Activated T-helper 2 cell treated with anti-CD3 and anti-CD28 coated beads, Interferon-gamma antibody, Interleukin-2, Interleukin-4, amounts not matched to agents 10 μg/mL and 5 μg/mL and 100 μg/mL, durations not matched to agents 14 hours and 24 hours and 36 hours (primary cell): ENCODE measurements at regions not wholly inside any gene's neighbourhood (a gene's known extent, or its start where the extent isn't known, plus 50 kb on each side); places are given as distances from the start of the nearest gene placed in this dataset.
"Not testable (repeated sequence)": the region's sequence is repeated elsewhere in the genome, so short reads cannot be mapped to it uniquely, and the experiment has no call there.

Source experiments
- DNase-seq: peaks from one replicate; pipeline ENCODE4 v3.0.0; 2021; ENCODE audit warnings: low spot score
- H3K27ac Mint-ChIP-seq: one replicate; pipeline ENCODE4 v1.8.0; 2021; ENCODE audit warnings: mixed read lengths
- H3K27me3 Mint-ChIP-seq: one replicate; pipeline ENCODE4 v1.8.0; 2021; ENCODE audit warnings: low read depth, mixed read lengths
- H3K36me3 Mint-ChIP-seq: one replicate; pipeline ENCODE4 v1.8.0; 2021; ENCODE audit warnings: low read depth, mixed read lengths
- H3K4me1 Mint-ChIP-seq: one replicate; pipeline ENCODE4 v1.8.0; 2021; ENCODE audit warnings: low read depth, mixed read lengths
- H3K4me3 Mint-ChIP-seq: one replicate; pipeline ENCODE4 v1.8.0; 2021; ENCODE audit warnings: low read depth, mild to moderate bottlenecking, moderate library complexity, mixed read lengths
- H3K9me3 Mint-ChIP-seq: one replicate; pipeline ENCODE4 v1.8.0; 2021; ENCODE audit warnings: mixed read lengths
- intact Hi-C: fragments of 100-400 bp; cut with micrococcal nuclease; formaldehyde crosslinking; loops from one replicate; pipeline ENCODE4 v1.15.1; 2023

- Mint-ChIP-seq H3K27me3 (no peaks in the 10 kb centered on the region), H3K4me3 (no peak overlapping the region), H3K27ac (no peak overlapping the region), H3K4me1 (no peaks in the 10 kb centered on the region), H3K9me3 (peaks cover 6% of the 10 kb centered on the region), H3K36me3 (no peaks in the 10 kb centered on the region)
- no peak for DNase-seq
- intact Hi-C loops = no loop called here
Measured at GRCh38 chrX:19245711-19246269, 97.9 kb upstream of the PDHA1 start.

GRCh38 chrX:19256986-19257385 lies 86.7 kb upstream of the PDHA1 start:
- no peak overlapping the region for H3K4me3 Mint-ChIP-seq
- intact Hi-C loops = no loop called here
- no peak overlapping the region for H3K27ac Mint-ChIP-seq
- DNase-seq = no peak
- H3K4me1 Mint-ChIP-seq = no peaks in the 10 kb centered on the region
- H3K36me3 Mint-ChIP-seq = no peaks in the 10 kb centered on the region
- no peaks in the 10 kb centered on the region for H3K9me3 Mint-ChIP-seq
- H3K27me3 Mint-ChIP-seq = no peaks in the 10 kb centered on the region

GRCh38 chrX:19261026-19261425 lies 82.7 kb upstream of the PDHA1 start:
- H3K4me3 Mint-ChIP-seq, intact Hi-C loops, H3K4me1 Mint-ChIP-seq, H3K9me3 Mint-ChIP-seq, DNase-seq, H3K27me3 Mint-ChIP-seq, H3K36me3 Mint-ChIP-seq, H3K27ac Mint-ChIP-seq: not testable (repeated sequence)

GRCh38 chrX:19270727-19271126 lies 73.0 kb upstream of the PDHA1 start:
- H3K27ac Mint-ChIP-seq = no peak overlapping the region
- no peak overlapping the region for H3K4me3 Mint-ChIP-seq
- H3K4me1 Mint-ChIP-seq = no peaks in the 10 kb centered on the region
- no peak for DNase-seq
- no peaks in the 10 kb centered on the region for H3K9me3 Mint-ChIP-seq
- H3K27me3 Mint-ChIP-seq = no peaks in the 10 kb centered on the region
- intact Hi-C loops = no loop called here
- H3K36me3 Mint-ChIP-seq = no peaks in the 10 kb centered on the region

- Mint-ChIP-seq H3K4me1 (no peaks in the 10 kb centered on the region), H3K4me3 (no peak overlapping the region), H3K9me3 (no peaks in the 10 kb centered on the region), H3K27me3 (no peaks in the 10 kb centered on the region), H3K27ac (no peak overlapping the region), H3K36me3 (no peaks in the 10 kb centered on the region)
- no peak for DNase-seq
- intact Hi-C loops = no loop called here
Measured at GRCh38 chrX:19272452-19272851, 71.3 kb upstream of the PDHA1 start.

GRCh38 chrX:19280636-19281035 lies 63.1 kb upstream of the PDHA1 start:
- DNase-seq = no peak
- H3K4me1 Mint-ChIP-seq = no peaks in the 10 kb centered on the region
- no peaks in the 10 kb centered on the region for H3K36me3 Mint-ChIP-seq
- H3K4me3 Mint-ChIP-seq = no peak overlapping the region
- H3K27me3 Mint-ChIP-seq = peaks cover 3% of the 10 kb centered on the region
- H3K9me3 Mint-ChIP-seq = no peaks in the 10 kb centered on the region
- H3K27ac Mint-ChIP-seq = no peak overlapping the region
- intact Hi-C loops = no loop called here

- no peaks in the 10 kb centered on the region for H3K9me3 Mint-ChIP-seq
- H3K4me1 Mint-ChIP-seq = no peaks in the 10 kb centered on the region
- intact Hi-C loops = no loop called here
- H3K36me3 Mint-ChIP-seq = no peaks in the 10 kb centered on the region
- peaks cover 3% of the 10 kb centered on the region for H3K27me3 Mint-ChIP-seq
- H3K4me3 Mint-ChIP-seq = no peak overlapping the region
- no peak for DNase-seq
- no peak overlapping the region for H3K27ac Mint-ChIP-seq
Measured at GRCh38 chrX:19281256-19281655, 62.5 kb upstream of the PDHA1 start.

- Mint-ChIP-seq H3K4me1 (no peaks in the 10 kb centered on the region), H3K36me3 (no peaks in the 10 kb centered on the region), H3K27me3 (peaks cover 3% of the 10 kb centered on the region), H3K4me3 (no peak overlapping the region), H3K27ac (no peak overlapping the region), H3K9me3 (no peaks in the 10 kb centered on the region)
- DNase-seq = no peak
- intact Hi-C loops = no loop called here
Measured at GRCh38 chrX:19283597-19284339, 60.0 kb upstream of the PDHA1 start.

GRCh38 chrX:19285857-19286256 lies 57.9 kb upstream of the PDHA1 start:
- Mint-ChIP-seq H3K4me1 (no peaks in the 10 kb centered on the region), H3K4me3 (no peak overlapping the region), H3K9me3 (no peaks in the 10 kb centered on the region), H3K27ac (no peak overlapping the region), H3K36me3 (no peaks in the 10 kb centered on the region), H3K27me3 (peaks cover 5% of the 10 kb centered on the region)
- no peak for DNase-seq
- intact Hi-C loops = no loop called here

GRCh38 chrX:19291086-19291485 lies 52.6 kb upstream of the PDHA1 start:
- H3K27ac Mint-ChIP-seq = no peak overlapping the region
- intact Hi-C loops = no loop called here
- H3K4me1 Mint-ChIP-seq = no peaks in the 10 kb centered on the region

GRCh38 chrX:19293606-19294325 lies 50.0 kb upstream of the PDHA1 start:
- intact Hi-C loops = no loop called here
- H3K27me3 Mint-ChIP-seq = peaks cover 5% of the 10 kb centered on the region
- H3K9me3 Mint-ChIP-seq = no peaks in the 10 kb centered on the region
- H3K4me3 Mint-ChIP-seq = no peak overlapping the region
- no peaks in the 10 kb centered on the region for H3K36me3 Mint-ChIP-seq
- no peaks in the 10 kb centered on the region for H3K4me1 Mint-ChIP-seq
- no peak overlapping the region for H3K27ac Mint-ChIP-seq
- DNase-seq = no peak

More at GRCh38 chrX:19291086-19291485, 52.6 kb upstream of the PDHA1 start:
- DNase-seq = no peak
- peaks cover 5% of the 10 kb centered on the region for H3K27me3 Mint-ChIP-seq
- no peak overlapping the region for H3K4me3 Mint-ChIP-seq
- no peaks in the 10 kb centered on the region for H3K36me3 Mint-ChIP-seq
- no peaks in the 10 kb centered on the region for H3K9me3 Mint-ChIP-seq
